ENCODE measurements at regions not wholly inside any gene's neighbourhood (a gene's known extent, or its start where the extent isn't known, plus 50 kb on each side); places are given as distances from the start of the nearest gene placed in this dataset.

GRCh38 chr10:62626079-62626478, 178.4 kb upstream of the ADO start:
- no peak for TF ChIP-seq ZNF462 (CRISPR knock-in tag; IDR thresholded peaks at IDR 0.05)
- no peak for TF ChIP-seq CTCF (conservative IDR thresholded peaks at IDR 0.05; ENCODE audit: low read depth in 2 of 2)
- no peak for TF ChIP-seq EZH2 (IDR thresholded peaks at IDR 0.05; ENCODE audit: low read depth, unreplicated experiment)
- TF ChIP-seq CREB1 (CRISPR knock-in tag; IDR thresholded peaks at IDR 0.05; ENCODE audit: low read depth): no peak
- no peak for TF ChIP-seq EZH2phosphoT487 (IDR thresholded peaks at IDR 0.05; ENCODE audit: unreplicated experiment)
- no peak for TF ChIP-seq POLR2AphosphoS5 (IDR thresholded peaks at IDR 0.05; ENCODE audit: low read depth)
- no peak for TF ChIP-seq ETS1 (IDR thresholded peaks at IDR 0.05)
